DMS114 treated with DMSO at 0.1 percent for 48 hours (cell line): ENCODE measurements at regions not wholly inside any gene's neighbourhood (a gene's known extent, or its start where the extent isn't known, plus 50 kb on each side); places are given as distances from the start of the nearest gene placed in this dataset.

Experiments used
- DNase-seq: peaks from one replicate; lab custom pipeline; 2025; ENCODE audit not compliant: unreplicated experiment; lab: John Stamatoyannopoulos, UW

GRCh38 chr2:5841126-5841525 lies 148.9 kb downstream of the SOX11 start:
- no peak for DNase-seq

- no peak for DNase-seq
Observed at GRCh38 chr2:5842326-5842725, 150.1 kb downstream of the SOX11 start.

GRCh38 chr2:5845798-5846330 lies 153.7 kb downstream of the SOX11 start:
- no peak for DNase-seq

DNA sequence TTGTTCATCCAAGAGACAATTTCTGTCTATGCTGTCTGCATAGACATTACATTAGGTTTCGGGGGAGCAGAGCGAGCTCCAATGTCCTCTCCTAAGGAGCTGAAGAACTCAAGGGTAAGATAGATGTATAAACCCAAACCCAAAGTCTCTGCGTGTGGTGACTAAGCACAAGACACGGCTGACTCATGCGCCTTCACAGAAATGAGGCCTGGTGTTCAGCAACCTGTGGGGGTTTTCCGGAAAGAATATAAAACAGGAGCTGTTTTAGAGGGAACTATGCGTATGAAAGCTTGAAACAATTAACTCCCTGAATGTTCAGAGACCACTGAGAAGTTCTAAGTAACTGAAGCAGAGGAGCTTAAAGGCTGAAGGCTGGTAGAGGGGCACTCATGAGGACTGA lies 154.7 kb downstream of the SOX11 start:
- DNase-seq = no peak

DNA sequence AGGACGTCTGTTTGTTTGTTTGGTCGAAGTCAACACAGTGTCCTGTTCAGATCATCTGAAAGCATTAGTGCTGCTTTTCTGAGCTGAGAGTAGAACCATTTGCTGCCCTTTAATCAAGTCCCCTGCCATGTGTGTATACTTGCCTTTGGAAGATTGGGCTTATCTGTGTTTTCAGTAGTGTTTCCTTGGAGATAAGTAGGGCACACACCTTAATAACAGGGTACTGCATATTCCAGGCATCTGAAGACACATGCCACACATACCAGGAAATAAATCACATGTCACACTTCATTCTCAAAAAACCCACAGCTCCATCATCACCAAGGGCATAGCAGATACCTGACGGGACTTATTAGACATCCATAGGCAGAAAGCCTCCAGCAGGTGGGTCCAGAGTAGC lies 157.4 kb downstream of the SOX11 start:
- no peak for DNase-seq

GRCh38 chr2:5851410-5851809 lies 159.2 kb downstream of the SOX11 start:
- DNase-seq = no peak

- DNase-seq = no peak
Observed at GRCh38 chr2:5854797-5855196, 162.6 kb downstream of the SOX11 start.

- no peak for DNase-seq
Observed at GRCh38 chr2:5867056-5867455, 174.9 kb downstream of the SOX11 start.

DNA sequence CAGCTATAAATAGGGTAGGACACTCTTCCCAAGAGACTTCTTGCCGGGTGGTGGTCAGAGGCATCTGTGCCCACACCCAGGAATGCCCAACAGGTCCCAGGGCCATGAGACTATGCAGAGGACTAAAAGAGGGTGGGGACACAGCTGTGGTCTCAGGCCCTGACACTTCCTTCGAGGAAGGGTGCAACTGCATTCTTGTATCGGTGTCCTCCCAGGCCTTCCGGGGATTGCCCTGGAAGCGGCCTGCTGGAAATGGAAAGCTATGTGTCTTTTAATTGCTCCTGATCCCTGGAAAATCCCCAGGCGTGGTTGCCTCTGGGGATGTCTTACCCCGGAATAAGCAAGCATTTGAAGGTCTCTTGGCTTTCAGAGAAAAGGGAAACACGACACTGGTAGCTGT lies 176.7 kb downstream of the SOX11 start:
- no peak for DNase-seq

DNA sequence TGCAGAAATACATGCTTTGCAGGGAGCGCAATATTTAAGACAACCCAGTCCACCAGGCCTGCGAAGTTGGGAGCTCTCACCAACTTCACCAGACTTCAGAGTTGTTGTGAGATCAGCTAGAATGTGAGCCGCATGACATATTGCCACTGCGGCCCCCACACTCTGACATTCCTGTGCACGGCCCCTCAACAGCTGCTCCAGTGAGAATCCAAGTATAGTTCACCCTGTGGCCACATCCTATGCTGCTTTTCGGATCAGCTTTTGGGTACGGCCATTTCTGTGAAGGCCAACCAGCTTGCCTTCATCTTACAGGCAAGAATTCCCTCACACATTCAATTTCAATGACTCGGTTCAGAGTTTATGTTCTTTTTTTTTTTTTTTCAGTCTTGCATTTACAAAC lies 177.8 kb downstream of the SOX11 start:
- no peak for DNase-seq

GRCh38 chr2:5877360-5877759 lies 185.2 kb downstream of the SOX11 start:
- no peak for DNase-seq

- no peak for DNase-seq
Observed at GRCh38 chr2:5885451-5886173, 193.4 kb downstream of the SOX11 start.

DNA sequence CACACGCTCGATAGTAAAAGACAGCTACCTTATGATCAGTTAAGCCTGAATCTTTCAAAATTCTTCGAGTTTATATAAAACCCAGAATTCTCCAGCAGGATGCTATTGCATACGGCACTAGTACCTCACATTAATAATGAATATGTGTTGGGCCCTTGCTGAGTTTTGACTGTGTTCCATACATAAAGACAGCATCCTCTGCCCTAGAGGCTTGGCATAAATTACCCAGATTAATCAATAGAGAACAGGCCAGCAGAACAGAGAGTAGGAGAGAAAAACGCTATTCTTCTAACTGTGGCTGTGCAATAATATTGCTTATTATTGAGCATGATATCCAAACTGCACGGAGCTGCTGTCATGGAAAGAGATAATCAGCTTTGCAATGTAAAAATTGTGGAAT lies 194.3 kb downstream of the SOX11 start:
- DNase-seq = no peak

GRCh38 chr2:5888126-5888525 lies 195.9 kb downstream of the SOX11 start:
- no peak for DNase-seq

DNA sequence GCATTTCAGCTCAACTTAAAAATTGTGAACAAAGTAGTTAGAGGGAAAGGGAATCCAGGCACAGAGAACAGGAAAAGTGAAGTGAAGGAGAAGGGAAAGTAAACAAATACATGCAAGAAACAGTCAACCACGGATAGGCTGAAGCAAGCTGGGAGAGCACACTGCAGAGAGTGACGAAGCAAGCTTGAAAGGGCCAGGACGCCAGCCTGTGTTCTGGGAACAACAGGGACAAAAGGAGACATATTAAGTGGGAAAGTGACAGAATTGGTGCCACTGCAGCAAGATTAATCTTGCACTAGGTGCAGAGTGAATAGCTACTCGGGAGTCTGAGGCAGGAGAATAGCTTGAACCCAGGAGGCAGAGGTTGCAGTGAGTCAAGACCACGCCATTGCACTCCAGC lies 197.3 kb downstream of the SOX11 start:
- DNase-seq = no peak

DNA sequence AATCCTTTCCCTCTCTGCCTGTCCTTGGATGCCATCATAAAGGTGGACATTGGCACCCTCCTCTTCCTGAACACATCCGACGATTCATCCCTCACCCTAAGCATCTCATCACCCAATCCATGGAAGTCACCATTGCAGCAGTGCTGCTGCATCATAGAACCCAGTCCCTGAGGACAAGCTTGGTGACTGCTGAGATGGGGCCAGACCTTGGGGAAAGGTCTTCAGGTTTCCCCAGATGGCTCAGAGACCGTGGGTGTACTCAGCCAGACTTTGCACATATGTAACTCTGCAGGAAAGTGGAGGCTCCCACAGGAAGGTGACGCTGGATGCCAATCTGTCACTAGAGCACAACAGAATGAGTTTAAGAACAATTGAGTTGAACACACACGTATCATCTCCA lies 202.2 kb downstream of the SOX11 start:
- no peak for DNase-seq

DNA sequence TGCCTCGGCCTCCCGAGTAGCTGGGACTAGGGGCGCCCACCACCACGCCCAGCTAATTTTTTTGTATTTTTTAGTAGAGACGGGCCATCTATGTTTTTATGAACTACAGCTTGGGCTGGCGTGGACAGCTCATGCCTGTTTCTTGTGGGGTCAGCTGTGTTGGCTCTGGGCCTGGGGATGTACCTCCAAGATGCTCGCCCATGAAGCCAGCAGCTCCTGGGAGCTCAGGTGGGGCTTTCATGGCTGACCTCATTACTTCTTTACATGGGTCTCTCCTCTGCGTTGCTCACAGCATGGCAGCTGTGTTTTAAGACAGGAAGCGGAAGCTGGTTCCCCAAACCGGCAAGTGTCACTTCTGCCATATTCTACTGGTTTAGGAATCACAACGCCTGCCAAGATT lies 203.1 kb downstream of the SOX11 start:
- no peak for DNase-seq

GRCh38 chr2:5897249-5897648 lies 205.1 kb downstream of the SOX11 start:
- DNase-seq = no peak

- no peak for DNase-seq
Observed at GRCh38 chr2:5898667-5899066, 206.5 kb downstream of the SOX11 start.

GRCh38 chr2:5905661-5906060 lies 213.5 kb downstream of the SOX11 start:
- DNase-seq = no peak

DNA sequence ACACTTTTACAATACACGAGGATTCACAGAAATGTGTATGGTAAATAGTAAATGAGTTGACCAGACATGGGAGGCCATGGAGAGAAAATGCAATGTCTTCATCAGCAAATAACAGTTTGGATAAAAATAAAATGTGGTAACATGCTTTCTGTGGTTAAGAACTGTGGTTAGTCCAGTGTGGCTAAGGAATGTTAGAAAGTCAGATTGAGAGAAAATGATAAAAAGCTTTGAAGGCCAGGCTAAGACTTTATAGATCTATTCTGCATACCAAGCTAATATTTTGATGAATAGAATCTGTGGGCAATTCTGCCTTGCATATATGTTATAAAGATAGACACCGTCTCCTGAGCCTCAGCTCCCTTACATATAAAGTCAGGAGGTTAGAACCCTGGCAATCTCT lies 215.9 kb downstream of the SOX11 start:
- no peak for DNase-seq

- no peak for DNase-seq
Observed at GRCh38 chr2:5911718-5912117, 219.5 kb downstream of the SOX11 start.

DNA sequence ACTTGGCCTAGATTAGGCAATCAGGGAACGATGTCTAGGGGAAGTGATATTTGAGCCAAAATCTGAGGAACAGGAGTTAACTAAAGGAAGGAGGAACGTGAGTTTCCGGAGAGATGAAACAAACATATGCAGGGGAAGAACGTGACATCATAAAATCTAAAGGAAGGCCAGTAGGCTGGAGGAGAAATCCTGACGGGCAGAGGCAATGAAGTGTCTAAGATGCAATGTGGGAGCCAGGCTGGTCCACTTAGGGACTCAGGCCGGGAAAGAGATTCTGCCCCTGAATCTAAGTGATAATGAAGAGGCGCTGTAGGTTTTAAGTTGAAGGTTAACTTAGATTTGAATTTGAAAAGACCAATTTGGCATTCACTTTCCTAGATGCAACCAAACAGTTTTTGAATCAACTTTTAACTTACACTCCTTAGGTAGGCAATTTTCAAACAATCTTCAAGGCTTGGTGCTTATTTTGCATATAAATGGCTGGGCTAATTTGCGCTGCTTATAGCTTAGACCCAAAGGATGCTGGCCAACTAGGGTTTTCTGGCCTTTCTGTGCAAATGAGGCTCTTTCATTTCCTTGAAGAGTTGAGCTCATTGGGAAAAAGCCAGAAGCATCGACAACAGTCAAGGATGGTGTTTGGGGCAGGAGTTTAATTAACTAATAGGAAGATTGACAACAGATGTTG lies 221.7 kb downstream of the SOX11 start:
- no peak for DNase-seq
